Cardiac muscle cell (in vitro differentiated cells and primary cell): ENCODE measurements at regions not wholly inside any gene's neighbourhood (a gene's known extent, or its start where the extent isn't known, plus 50 kb on each side); places are given as distances from the start of the nearest gene placed in this dataset.
A peak's percentile ranks its signal among the peaks of the same experiment; 100 is the strongest.

ENCODE experiments used
- DNase-seq, 2 donors: peaks; one replicate each; pipeline versions ENCODE4 v3.0.0 to v3.0.0-alpha.2; 2010 to 2017; ENCODE audit warnings: low read depth in 1 of 2, low spot score in 1 of 2
- H3K27ac ChIP-seq: fragments of 200-600 bp; sonication (generic); 2 replicates; pipeline ENCODE4 v1.5.1; 2016
- H3K27me3 ChIP-seq: fragments of 200-600 bp; sonication (generic); 2 replicates; pipeline ENCODE4 v1.6.0; 2016; ENCODE audit warnings: control low read depth
- H3K36me3 ChIP-seq: fragments of 200-600 bp; sonication (generic); 2 replicates; pipeline ENCODE4 v1.5.1; 2016; ENCODE audit warnings: control low read depth
- H3K4me1 ChIP-seq: fragments of 200-600 bp; sonication (generic); 2 replicates; pipeline ENCODE4 v1.8.1; 2017; ENCODE audit warnings: low read depth, mild to moderate bottlenecking, mixed run types
- H3K4me3 ChIP-seq: fragments of 200-600 bp; sonication (generic); 2 replicates; pipeline ENCODE4 v1.5.1; 2016; ENCODE audit warnings: mild to moderate bottlenecking
- H3K9me3 ChIP-seq: fragments of 200-600 bp; sonication (generic); 2 replicates; pipeline ENCODE4 v1.5.1; 2017; ENCODE audit warnings: low read depth, mild to moderate bottlenecking, control low read depth
- CTCF ChIP-seq: IDR thresholded peaks from 2 replicates; pipeline ENCODE4 v1.5.1; 2012; ENCODE audit warnings: low read depth, mild to moderate bottlenecking, low read length

GRCh38 chr10:33674986-33675599 is 340.6 kb upstream of the NRP1 start:
- Histone ChIP-seq H3K27ac (peak overlapping the region; percentile 32), H3K9me3 (no peaks in the 10 kb centered on the region), H3K4me1 (peaks cover 32% of the 10 kb centered on the region), H3K4me3 (no peak overlapping the region), H3K36me3 (no peaks in the 10 kb centered on the region), H3K27me3 (no peaks in the 10 kb centered on the region)
- TF ChIP-seq CTCF: no peak
- DNase-seq: peak in 1 of 2 donors; percentile 55

- Histone ChIP-seq H3K4me1 (peaks cover 28% of the 10 kb centered on the region), H3K36me3 (no peaks in the 10 kb centered on the region), H3K27me3 (no peaks in the 10 kb centered on the region), H3K4me3 (no peak overlapping the region), H3K9me3 (no peaks in the 10 kb centered on the region), H3K27ac (no peak overlapping the region)
- no peak for TF ChIP-seq CTCF
- DNase-seq: no peak
Measured at GRCh38 chr10:33674491-33674890, 340.0 kb upstream of the NRP1 start.

GRCh38 chr10:33673839-33674415 is 339.5 kb upstream of the NRP1 start:
- Histone ChIP-seq H3K4me3 (no peak overlapping the region), H3K9me3 (no peaks in the 10 kb centered on the region), H3K27me3 (no peaks in the 10 kb centered on the region), H3K27ac (no peak overlapping the region), H3K36me3 (no peaks in the 10 kb centered on the region), H3K4me1 (peaks cover 28% of the 10 kb centered on the region)
- no peak for DNase-seq
- TF ChIP-seq CTCF: no peak

- no peak for DNase-seq
- peaks cover 22% of the 10 kb centered on the region for H3K4me1 ChIP-seq
- no peak for TF ChIP-seq CTCF
Measured at GRCh38 chr10:33669904-33670303, 335.4 kb upstream of the NRP1 start.

GRCh38 chr10:33666686-33667480 is 332.4 kb upstream of the NRP1 start:
- DNase-seq: no peak
- no peak for TF ChIP-seq CTCF
- Histone ChIP-seq H3K36me3 (no peaks in the 10 kb centered on the region), H3K9me3 (no peaks in the 10 kb centered on the region), H3K4me1 (peaks cover 7% of the 10 kb centered on the region), H3K27me3 (no peaks in the 10 kb centered on the region), H3K27ac (no peak overlapping the region), H3K4me3 (no peak overlapping the region)

More at GRCh38 chr10:33669904-33670303, 335.4 kb upstream of the NRP1 start:
- Histone ChIP-seq H3K36me3 (no peaks in the 10 kb centered on the region), H3K4me3 (no peak overlapping the region), H3K27ac (no peak overlapping the region), H3K9me3 (no peaks in the 10 kb centered on the region), H3K27me3 (no peaks in the 10 kb centered on the region)
